GM12878 (cell line): ENCODE measurements at regions not wholly inside any gene's neighbourhood (a gene's known extent, or its start where the extent isn't known, plus 50 kb on each side); places are given as distances from the start of the nearest gene placed in this dataset.

Source experiments
- ATAC-seq: fragments of 200-7000 bp; cut with Tn5 transposase; 3 replicates; pipeline ENCODE4 v1.9.1; 2020; ENCODE audit warnings: mild to moderate bottlenecking, moderate library complexity
- BruUV-seq: library from RNA; stranded (reverse); fragments of 400-500 nt; replicated peaks from 2 replicates; lab custom pipeline; 2021; lab: Mats Ljungman, UMichigan
- CTCF ChIA-PET: fragments of 300-600 bp; sonication (Branson Sonifier 250); formaldehyde crosslinking; extraction: SDS; loops from one replicate; lab custom pipeline; 2021; ENCODE audit warnings: inconsistent platforms; lab: Yijun Ruan, JAX
- POLR2A ChIA-PET: fragments of 350-600 bp; formaldehyde crosslinking; extraction: SDS; loops from one replicate; lab custom pipeline; 2021; ENCODE audit warnings: inconsistent platforms; lab: Charles Lee
- RAD21 ChIA-PET: fragments of 300-600 bp; sonication (Branson Sonifier 250); formaldehyde crosslinking; loops from one replicate; lab custom pipeline; 2023; ENCODE audit warnings: antibody characterized with exemption; ENCODE audit not compliant: unreplicated experiment; lab: Charles Lee
- SMC1A ChIA-PET: fragments of 300-600 bp; sonication (Branson Sonifier 250); formaldehyde crosslinking; loops from one replicate; lab custom pipeline; 2023; ENCODE audit not compliant: unreplicated experiment, uncharacterized antibody; lab: Charles Lee
- DNase-seq: peaks from one replicate; pipeline ENCODE4 v3.0.0-alpha.2; 2011; ENCODE audit warnings: low read depth, low spot score
- FAIRE-seq: peaks from 3 replicates; lab custom pipeline; 2011; peaks lifted over from hg19 to GRCh38; lab: Jason Lieb, UNC
- H2AFZ ChIP-seq: 2 replicates; pipeline ENCODE4 v1.6.0; 2011; ENCODE audit warnings: low read depth, low read length, control low read depth; ENCODE audit not compliant: control insufficient read depth
- H3K27ac ChIP-seq: 2 replicates; pipeline ENCODE4 v1.5.1; 2011; ENCODE audit warnings: control low read depth; ENCODE audit not compliant: control insufficient read depth, insufficient read depth
- H3K27me3 ChIP-seq, 2 experiments: replicated peaks in 1 of 2; 2 replicates each; pipeline versions ENCODE4 v1.6.0 to v1.6.1; 2011; ENCODE audit warnings: low read length in 1 of 2; ENCODE audit not compliant: control insufficient read depth in 2 of 2, insufficient read depth in 2 of 2
- H3K36me3 ChIP-seq, 2 experiments: 2 replicates each; pipeline ENCODE4 v1.5.1; 2011; ENCODE audit warnings: low read length in 1 of 2; ENCODE audit not compliant: control insufficient read depth in 2 of 2, insufficient read depth in 2 of 2
- H3K4me1 ChIP-seq: 2 replicates; pipeline ENCODE4 v1.6.1; 2011; ENCODE audit warnings: mild to moderate bottlenecking, low read length, moderate library complexity, mixed read lengths; ENCODE audit not compliant: control insufficient read depth, insufficient read depth
- H3K4me2 ChIP-seq: 2 replicates; pipeline ENCODE4 v1.6.0; 2011; ENCODE audit warnings: control low read depth; ENCODE audit not compliant: control insufficient read depth, insufficient read depth
- H3K4me3 ChIP-seq: fragments of 200-600 bp; sonication (generic); 2 replicates; pipeline ENCODE4 v1.5.1; 2016
- H3K79me2 ChIP-seq: 2 replicates; pipeline ENCODE4 v1.6.0; 2011; ENCODE audit warnings: low read length; ENCODE audit not compliant: control insufficient read depth, insufficient read depth
- H3K9ac ChIP-seq: 2 replicates; pipeline ENCODE4 v1.8.0; 2011; ENCODE audit warnings: low read length, control low read depth, mixed read lengths; ENCODE audit not compliant: control insufficient read depth, insufficient read depth
- H3K9me3 ChIP-seq: replicated peaks from 3 replicates; pipeline ENCODE4 v1.5.1; 2011; ENCODE audit warnings: mild to moderate bottlenecking, low read length; ENCODE audit not compliant: control insufficient read depth, insufficient read depth
- H4K20me1 ChIP-seq: 2 replicates; pipeline ENCODE4 v1.6.0; 2011; ENCODE audit not compliant: control insufficient read depth, insufficient read depth
- WGBS: methylation state at CpG from one replicate; pipeline ENCODE4 v1.1.6; 2016; ENCODE audit warnings: low lambda C conversion rate; ENCODE audit not compliant: insufficient replicate concordance, insufficient coverage; ENCODE audit errors: missing lambda C conversion rate; 5-methylcytosine and 5-hydroxymethylcytosine counted together
- in situ Hi-C: fragments of 300-500 bp; cut with MboI; formaldehyde crosslinking; loops from 9 replicates; pipeline ENCODE4 v1.14.3; 2018; ENCODE audit warnings: mixed read lengths
- intact Hi-C: fragments of 100-400 bp; cut with micrococcal nuclease; formaldehyde crosslinking; loops from one replicate; pipeline ENCODE4 v1.14.2; 2022; ENCODE audit not compliant: unreplicated experiment
- TF ChIP-seq, protein P1 (sequence below): IDR thresholded peaks from 2 replicates; pipeline ENCODE4 v1.6.1; 2011; ENCODE audit warnings: mild to moderate bottlenecking, low read depth, low read length, moderate library complexity; ENCODE audit not compliant: insufficient replicate concordance
- TF ChIP-seq, protein P2 (sequence below): fragments of 450-650 bp; formaldehyde crosslinking; IDR thresholded peaks from 2 replicates; pipeline ENCODE4 v1.4.0; 2022; ENCODE audit warnings: mild to moderate bottlenecking, moderate library complexity

DNA sequence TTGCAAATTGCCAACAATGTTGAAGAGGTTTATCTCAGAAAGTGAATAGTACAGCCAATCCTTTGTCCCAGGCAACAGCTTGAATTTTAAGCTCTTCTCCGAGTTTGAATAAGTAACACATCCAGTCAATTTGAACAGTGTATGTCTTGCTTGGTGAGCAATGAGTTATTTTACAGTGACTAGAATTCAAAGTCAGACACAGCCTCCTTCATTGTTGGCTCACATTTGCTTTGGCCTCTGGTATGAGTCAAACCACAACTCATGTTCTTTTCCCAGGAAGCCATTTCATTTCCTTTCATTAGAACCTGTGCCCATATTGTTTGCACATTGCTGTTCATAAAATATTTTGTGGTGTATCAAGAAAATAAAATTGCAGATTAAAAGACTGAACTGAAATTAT lies 622.0 kb upstream of the DAB2 start:
- RAD21 ChIA-PET: no interaction called here
- in situ Hi-C loops: no loop called here
- BruUV-seq: no TSS peak

More for the DNA sequence above, 622.0 kb upstream of the DAB2 start:
- no peak overlapping the region for H3K4me2 ChIP-seq
- FAIRE-seq (no peak), ATAC-seq (no peak), DNase-seq (no peak)
- no peaks in the 10 kb centered on the region for H3K9me3 ChIP-seq
- SMC1A ChIA-PET: no interaction called here
- no peaks in the 10 kb centered on the region for H3K36me3 ChIP-seq
- no peaks in the 10 kb centered on the region for H3K79me2 ChIP-seq
- H3K9ac ChIP-seq: no peak overlapping the region
- TF ChIP-seq, protein P1, sequence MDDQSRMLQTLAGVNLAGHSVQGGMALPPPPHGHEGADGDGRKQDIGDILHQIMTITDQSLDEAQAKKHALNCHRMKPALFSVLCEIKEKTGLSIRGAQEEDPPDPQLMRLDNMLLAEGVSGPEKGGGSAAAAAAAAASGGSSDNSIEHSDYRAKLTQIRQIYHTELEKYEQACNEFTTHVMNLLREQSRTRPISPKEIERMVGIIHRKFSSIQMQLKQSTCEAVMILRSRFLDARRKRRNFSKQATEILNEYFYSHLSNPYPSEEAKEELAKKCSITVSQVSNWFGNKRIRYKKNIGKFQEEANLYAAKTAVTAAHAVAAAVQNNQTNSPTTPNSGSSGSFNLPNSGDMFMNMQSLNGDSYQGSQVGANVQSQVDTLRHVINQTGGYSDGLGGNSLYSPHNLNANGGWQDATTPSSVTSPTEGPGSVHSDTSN: no peak
- TF ChIP-seq, protein P2, sequence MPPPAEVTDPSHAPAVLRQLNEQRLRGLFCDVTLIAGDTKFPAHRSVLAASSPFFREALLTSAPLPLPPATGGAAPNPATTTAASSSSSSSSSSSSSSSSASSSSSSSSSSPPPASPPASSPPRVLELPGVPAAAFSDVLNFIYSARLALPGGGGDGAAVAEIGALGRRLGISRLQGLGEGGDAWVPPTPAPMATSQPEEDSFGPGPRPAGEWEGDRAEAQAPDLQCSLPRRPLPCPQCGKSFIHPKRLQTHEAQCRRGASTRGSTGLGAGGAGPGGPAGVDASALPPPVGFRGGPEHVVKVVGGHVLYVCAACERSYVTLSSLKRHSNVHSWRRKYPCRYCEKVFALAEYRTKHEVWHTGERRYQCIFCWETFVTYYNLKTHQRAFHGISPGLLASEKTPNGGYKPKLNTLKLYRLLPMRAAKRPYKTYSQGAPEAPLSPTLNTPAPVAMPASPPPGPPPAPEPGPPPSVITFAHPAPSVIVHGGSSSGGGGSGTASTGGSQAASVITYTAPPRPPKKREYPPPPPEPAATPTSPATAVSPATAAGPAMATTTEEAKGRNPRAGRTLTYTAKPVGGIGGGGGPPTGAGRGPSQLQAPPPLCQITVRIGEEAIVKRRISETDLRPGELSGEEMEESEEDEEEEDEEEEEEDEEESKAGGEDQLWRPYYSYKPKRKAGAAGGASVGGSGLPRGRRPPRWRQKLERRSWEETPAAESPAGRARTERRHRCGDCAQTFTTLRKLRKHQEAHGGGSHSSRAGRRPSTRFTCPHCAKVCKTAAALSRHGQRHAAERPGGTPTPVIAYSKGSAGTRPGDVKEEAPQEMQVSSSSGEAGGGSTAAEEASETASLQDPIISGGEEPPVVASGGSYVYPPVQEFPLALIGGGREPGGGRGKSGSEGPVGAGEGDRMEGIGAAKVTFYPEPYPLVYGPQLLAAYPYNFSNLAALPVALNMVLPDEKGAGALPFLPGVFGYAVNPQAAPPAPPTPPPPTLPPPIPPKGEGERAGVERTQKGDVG (CRISPR knock-in tag): no peak
- 15% methylated on average over 1 of the region's 1 CpG for WGBS
- H2AFZ ChIP-seq: no peak overlapping the region
- no peaks in the 10 kb centered on the region for H3K27me3 ChIP-seq
- CTCF ChIA-PET: no interaction called here
- POLR2A ChIA-PET: no interaction called here
- no peak overlapping the region for H3K4me3 ChIP-seq
- H4K20me1 ChIP-seq: no peaks in the 10 kb centered on the region
- intact Hi-C loops: no loop called here
- H3K27ac ChIP-seq: no peak overlapping the region
- H3K4me1 ChIP-seq: no peaks in the 10 kb centered on the region
